GM10248 (cell line): ENCODE measurements at regions not wholly inside any gene's neighbourhood (a gene's known extent, or its start where the extent isn't known, plus 50 kb on each side); places are given as distances from the start of the nearest gene placed in this dataset.

Source experiments
- CTCF ChIA-PET: fragments of 300-600 bp; sonication (Branson Sonifier 250); formaldehyde crosslinking; extraction: SDS; loops from one replicate; lab custom pipeline; 2021; ENCODE audit warnings: antibody characterized with exemption; lab: Yijun Ruan, JAX
- POLR2A ChIA-PET: fragments of 350-650 bp; sonication (Branson Sonifier 250); formaldehyde crosslinking; extraction: SDS; loops from one replicate; lab custom pipeline; 2020; ENCODE audit warnings: antibody characterized with exemption; lab: Yijun Ruan, JAX
- DNase-seq: peaks from one replicate; pipeline ENCODE4 v3.0.0; 2012; ENCODE audit errors: extremely low spot score
- TF ChIP-seq, protein P1 (sequence below): IDR thresholded peaks from 2 replicates; pipeline ENCODE4 v1.5.1; 2012; ENCODE audit warnings: mild to moderate bottlenecking, low read depth; ENCODE audit errors: extremely low read depth, missing control alignments, control extremely low read depth

- TF ChIP-seq, protein P1, sequence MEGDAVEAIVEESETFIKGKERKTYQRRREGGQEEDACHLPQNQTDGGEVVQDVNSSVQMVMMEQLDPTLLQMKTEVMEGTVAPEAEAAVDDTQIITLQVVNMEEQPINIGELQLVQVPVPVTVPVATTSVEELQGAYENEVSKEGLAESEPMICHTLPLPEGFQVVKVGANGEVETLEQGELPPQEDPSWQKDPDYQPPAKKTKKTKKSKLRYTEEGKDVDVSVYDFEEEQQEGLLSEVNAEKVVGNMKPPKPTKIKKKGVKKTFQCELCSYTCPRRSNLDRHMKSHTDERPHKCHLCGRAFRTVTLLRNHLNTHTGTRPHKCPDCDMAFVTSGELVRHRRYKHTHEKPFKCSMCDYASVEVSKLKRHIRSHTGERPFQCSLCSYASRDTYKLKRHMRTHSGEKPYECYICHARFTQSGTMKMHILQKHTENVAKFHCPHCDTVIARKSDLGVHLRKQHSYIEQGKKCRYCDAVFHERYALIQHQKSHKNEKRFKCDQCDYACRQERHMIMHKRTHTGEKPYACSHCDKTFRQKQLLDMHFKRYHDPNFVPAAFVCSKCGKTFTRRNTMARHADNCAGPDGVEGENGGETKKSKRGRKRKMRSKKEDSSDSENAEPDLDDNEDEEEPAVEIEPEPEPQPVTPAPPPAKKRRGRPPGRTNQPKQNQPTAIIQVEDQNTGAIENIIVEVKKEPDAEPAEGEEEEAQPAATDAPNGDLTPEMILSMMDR: no peak
- DNase-seq: no peak
- ChIA-PET POLR2A (no interaction called here), CTCF (interaction anchor here (1.0 kb wide), 1 partner anchor 74 kb away, joined by 3 read pairs; no protein-coding TSS in a partner anchor)
These were observed 78.3 kb downstream of the CLDN34 start for GRCh38 chrX:10045327-10046000.

GRCh38 chrX:10047133-10047532, 80.0 kb downstream of the CLDN34 start:
- TF ChIP-seq, protein P1: no peak
- DNase-seq: no peak
- POLR2A ChIA-PET: no interaction called here
- CTCF ChIA-PET: no interaction called here

- DNase-seq: no peak
- ChIA-PET CTCF (no interaction called here), POLR2A (no interaction called here)
- TF ChIP-seq, protein P1: no peak
These were observed 80.5 kb downstream of the CLDN34 start for GRCh38 chrX:10047631-10048030.

- ChIA-PET CTCF (no interaction called here), POLR2A (no interaction called here)
- TF ChIP-seq, protein P1: no peak
- no peak for DNase-seq
These were observed 80.9 kb downstream of the CLDN34 start for GRCh38 chrX:10048076-10048475.

DNA sequence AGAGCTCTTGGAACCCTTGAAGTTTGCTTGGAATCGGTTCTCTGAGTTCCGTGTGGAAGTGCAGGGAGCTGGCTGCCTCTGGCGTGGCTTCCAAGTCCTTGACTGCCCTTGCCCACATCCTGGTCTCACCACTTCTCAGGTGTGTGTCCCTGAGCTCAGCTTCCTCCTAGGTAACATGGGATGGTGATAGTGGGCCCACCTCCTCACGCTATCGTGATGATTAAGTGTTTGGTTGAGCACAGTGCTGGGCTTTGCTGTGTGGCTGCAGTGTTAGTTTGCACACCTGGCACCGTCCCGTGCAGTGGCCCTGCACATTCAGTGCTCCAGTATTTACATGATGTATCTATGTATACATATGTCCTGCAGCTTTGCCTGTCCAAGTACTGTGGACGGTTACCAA, 81.5 kb downstream of the CLDN34 start:
- ChIA-PET POLR2A (no interaction called here), CTCF (no interaction called here)
- TF ChIP-seq, protein P1: no peak
- no peak for DNase-seq

- CTCF ChIA-PET: interaction anchor here (1.2 kb wide), 1 partner anchor 71 kb away, joined by 4 read pairs; no protein-coding TSS in a partner anchor
These were observed 82.1 kb downstream of the CLDN34 start for GRCh38 chrX:10049236-10049635.

More at GRCh38 chrX:10049236-10049635, 82.1 kb downstream of the CLDN34 start:
- TF ChIP-seq, protein P1: no peak
- POLR2A ChIA-PET: no interaction called here
- no peak for DNase-seq
